ENCODE measurements at regions not wholly inside any gene's neighbourhood (a gene's known extent, or its start where the extent isn't known, plus 50 kb on each side); places are given as distances from the start of the nearest gene placed in this dataset.
"Not testable (repeated sequence)": the region's sequence is repeated elsewhere in the genome, so short reads cannot be mapped to it uniquely, and the experiment has no call there.

DNA sequence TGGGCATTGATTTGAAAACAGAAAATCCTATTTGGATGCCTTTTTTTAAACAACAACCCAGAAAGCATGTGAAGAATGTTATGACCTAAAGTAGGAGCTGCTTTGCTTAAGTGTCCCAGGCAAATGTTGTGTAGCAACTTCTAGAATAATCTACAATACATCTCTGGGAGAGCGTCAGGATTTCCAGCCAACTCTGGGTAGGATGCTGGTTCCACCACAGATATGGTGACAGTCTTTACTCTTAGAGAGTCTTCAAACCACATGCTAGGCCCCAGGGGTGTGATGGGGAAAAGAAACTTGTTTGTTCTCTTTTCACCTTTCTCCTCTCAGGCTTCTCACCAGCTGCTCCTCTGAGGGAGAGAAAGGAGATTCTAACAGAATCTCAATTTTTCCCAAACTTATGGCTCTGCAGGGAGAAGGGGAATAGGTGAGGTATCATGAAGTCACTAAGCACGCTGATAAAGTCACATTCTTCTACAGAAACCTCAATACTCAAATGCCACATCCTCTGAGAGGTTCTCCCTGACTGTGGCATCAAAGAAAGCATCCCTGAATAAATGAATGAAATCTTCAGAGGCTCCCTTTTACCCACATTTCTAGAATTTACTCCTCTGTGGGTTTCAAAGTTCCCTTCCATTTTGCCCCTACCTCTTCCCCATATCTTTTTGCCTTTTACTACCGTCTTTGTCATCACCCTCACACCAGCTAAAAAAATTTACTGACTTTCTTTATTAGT lies 171.6 kb upstream of the RAI2 start:
- no peak overlapping the region for H3K27ac ChIP-seq (ENCODE audit: low read length)
- no peak overlapping the region for H3K4me2 ChIP-seq (ENCODE audit: low read length)
- no peaks in the 10 kb centered on the region for H3K27me3 ChIP-seq (ENCODE audit: insufficient read depth, low read depth, low read length)
- H2AFZ ChIP-seq (ENCODE audit: low read depth, low read length) = no peak overlapping the region
- no peaks in the 10 kb centered on the region for H3K79me2 ChIP-seq (replicated peaks; ENCODE audit: insufficient read depth, low read length)
- H3F3A ChIP-seq (ENCODE audit: insufficient read depth, low read length, poor library complexity, severe bottlenecking) = no peaks in the 10 kb centered on the region
- H3K9me2 ChIP-seq (ENCODE audit: insufficient read depth, low read length) = no peaks in the 10 kb centered on the region
- H4K20me1 ChIP-seq (ENCODE audit: insufficient read depth) = no peaks in the 10 kb centered on the region
- H3K4me3 ChIP-seq (ENCODE audit: low read length) = no peak overlapping the region
- TF ChIP-seq TAF1 (IDR thresholded peaks at IDR 0.05; ENCODE audit: low read depth) (no peak), SMC3 (conservative IDR thresholded peaks at IDR 0.05; ENCODE audit: poor library complexity) (no peak), MXI1 (conservative IDR thresholded peaks at IDR 0.05; ENCODE audit: poor library complexity, severe bottlenecking) (no peak), RAD21 (conservative IDR thresholded peaks at IDR 0.05) (no peak), POLR2AphosphoS5 (IDR thresholded peaks at IDR 0.05) (no peak)
- TF ChIP-seq, protein P1, sequence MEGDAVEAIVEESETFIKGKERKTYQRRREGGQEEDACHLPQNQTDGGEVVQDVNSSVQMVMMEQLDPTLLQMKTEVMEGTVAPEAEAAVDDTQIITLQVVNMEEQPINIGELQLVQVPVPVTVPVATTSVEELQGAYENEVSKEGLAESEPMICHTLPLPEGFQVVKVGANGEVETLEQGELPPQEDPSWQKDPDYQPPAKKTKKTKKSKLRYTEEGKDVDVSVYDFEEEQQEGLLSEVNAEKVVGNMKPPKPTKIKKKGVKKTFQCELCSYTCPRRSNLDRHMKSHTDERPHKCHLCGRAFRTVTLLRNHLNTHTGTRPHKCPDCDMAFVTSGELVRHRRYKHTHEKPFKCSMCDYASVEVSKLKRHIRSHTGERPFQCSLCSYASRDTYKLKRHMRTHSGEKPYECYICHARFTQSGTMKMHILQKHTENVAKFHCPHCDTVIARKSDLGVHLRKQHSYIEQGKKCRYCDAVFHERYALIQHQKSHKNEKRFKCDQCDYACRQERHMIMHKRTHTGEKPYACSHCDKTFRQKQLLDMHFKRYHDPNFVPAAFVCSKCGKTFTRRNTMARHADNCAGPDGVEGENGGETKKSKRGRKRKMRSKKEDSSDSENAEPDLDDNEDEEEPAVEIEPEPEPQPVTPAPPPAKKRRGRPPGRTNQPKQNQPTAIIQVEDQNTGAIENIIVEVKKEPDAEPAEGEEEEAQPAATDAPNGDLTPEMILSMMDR (IDR thresholded peaks at IDR 0.05; ENCODE audit: poor library complexity, severe bottlenecking) = no peak
- no peak overlapping the region for H3K9ac ChIP-seq (ENCODE audit: low read length)
- no peaks in the 10 kb centered on the region for H3K36me3 ChIP-seq (ENCODE audit: insufficient read depth, low read length)
- no peaks in the 10 kb centered on the region for H3K9me3 ChIP-seq (ENCODE audit: low read length)

DNA sequence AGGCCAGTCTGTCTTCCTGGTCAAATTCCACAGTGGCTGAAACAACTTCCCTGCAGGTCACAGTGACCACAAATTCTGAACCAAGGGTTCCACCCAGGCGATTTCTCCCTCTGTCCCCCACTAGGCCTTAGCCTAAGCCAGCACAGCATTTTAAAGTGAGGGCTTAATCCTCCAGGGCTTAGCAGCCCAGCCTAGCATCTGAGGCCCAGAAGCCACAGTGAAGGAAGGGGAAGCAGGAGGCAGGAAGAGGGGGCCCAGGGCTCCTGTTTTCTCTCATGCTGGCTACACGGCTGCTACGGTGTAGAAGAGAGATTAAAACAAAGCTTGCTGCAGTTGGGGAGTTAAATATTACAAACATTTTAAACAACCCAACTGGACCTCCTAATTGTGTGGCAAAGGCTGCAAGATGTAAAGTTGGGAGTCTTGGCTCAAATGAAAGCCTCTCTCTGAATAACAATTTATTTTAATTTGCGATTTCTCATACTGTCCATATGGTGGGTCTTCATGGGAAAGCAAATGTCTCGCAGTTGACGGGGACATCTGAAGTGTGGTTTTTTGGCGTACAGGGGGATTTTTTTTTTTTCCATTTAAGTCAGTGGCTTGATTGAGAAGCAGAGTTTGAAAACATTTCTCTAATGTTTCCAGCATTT lies 170.8 kb upstream of the RAI2 start:
- H3F3A ChIP-seq (ENCODE audit: insufficient read depth, low read length, poor library complexity, severe bottlenecking) = no peaks in the 10 kb centered on the region
- no peaks in the 10 kb centered on the region for H3K79me2 ChIP-seq (replicated peaks; ENCODE audit: insufficient read depth, low read length)
- no peak overlapping the region for H3K4me2 ChIP-seq (ENCODE audit: low read length)
- no peak for TF ChIP-seq MXI1 (conservative IDR thresholded peaks at IDR 0.05; ENCODE audit: poor library complexity, severe bottlenecking)
- no peak for TF ChIP-seq EP300 (conservative IDR thresholded peaks at IDR 0.05; ENCODE audit: poor library complexity, severe bottlenecking)
- TF ChIP-seq SMC3 (conservative IDR thresholded peaks at IDR 0.05; ENCODE audit: poor library complexity) = no peak
- no peak for TF ChIP-seq RAD21 (conservative IDR thresholded peaks at IDR 0.05)
- TF ChIP-seq POLR2AphosphoS5 (IDR thresholded peaks at IDR 0.05) = no peak
- TF ChIP-seq EZH2 (IDR thresholded peaks at IDR 0.05; ENCODE audit: borderline replicate concordance, insufficient read depth, low read length, poor library complexity, severe bottlenecking) = no peak
- TF ChIP-seq, protein P1 (IDR thresholded peaks at IDR 0.05; ENCODE audit: poor library complexity, severe bottlenecking) = no peak
- TF ChIP-seq TAF1 (IDR thresholded peaks at IDR 0.05; ENCODE audit: low read depth) = no peak
- TF ChIP-seq, protein P2, sequence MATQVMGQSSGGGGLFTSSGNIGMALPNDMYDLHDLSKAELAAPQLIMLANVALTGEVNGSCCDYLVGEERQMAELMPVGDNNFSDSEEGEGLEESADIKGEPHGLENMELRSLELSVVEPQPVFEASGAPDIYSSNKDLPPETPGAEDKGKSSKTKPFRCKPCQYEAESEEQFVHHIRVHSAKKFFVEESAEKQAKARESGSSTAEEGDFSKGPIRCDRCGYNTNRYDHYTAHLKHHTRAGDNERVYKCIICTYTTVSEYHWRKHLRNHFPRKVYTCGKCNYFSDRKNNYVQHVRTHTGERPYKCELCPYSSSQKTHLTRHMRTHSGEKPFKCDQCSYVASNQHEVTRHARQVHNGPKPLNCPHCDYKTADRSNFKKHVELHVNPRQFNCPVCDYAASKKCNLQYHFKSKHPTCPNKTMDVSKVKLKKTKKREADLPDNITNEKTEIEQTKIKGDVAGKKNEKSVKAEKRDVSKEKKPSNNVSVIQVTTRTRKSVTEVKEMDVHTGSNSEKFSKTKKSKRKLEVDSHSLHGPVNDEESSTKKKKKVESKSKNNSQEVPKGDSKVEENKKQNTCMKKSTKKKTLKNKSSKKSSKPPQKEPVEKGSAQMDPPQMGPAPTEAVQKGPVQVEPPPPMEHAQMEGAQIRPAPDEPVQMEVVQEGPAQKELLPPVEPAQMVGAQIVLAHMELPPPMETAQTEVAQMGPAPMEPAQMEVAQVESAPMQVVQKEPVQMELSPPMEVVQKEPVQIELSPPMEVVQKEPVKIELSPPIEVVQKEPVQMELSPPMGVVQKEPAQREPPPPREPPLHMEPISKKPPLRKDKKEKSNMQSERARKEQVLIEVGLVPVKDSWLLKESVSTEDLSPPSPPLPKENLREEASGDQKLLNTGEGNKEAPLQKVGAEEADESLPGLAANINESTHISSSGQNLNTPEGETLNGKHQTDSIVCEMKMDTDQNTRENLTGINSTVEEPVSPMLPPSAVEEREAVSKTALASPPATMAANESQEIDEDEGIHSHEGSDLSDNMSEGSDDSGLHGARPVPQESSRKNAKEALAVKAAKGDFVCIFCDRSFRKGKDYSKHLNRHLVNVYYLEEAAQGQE (IDR thresholded peaks at IDR 0.05; ENCODE audit: borderline replicate concordance) = no peak
- H3K27ac ChIP-seq (ENCODE audit: low read length) = no peak overlapping the region
- no peaks in the 10 kb centered on the region for H3K9me2 ChIP-seq (ENCODE audit: insufficient read depth, low read length)
- H3K27me3 ChIP-seq (ENCODE audit: insufficient read depth, low read depth, low read length) = no peaks in the 10 kb centered on the region
- H3K9ac ChIP-seq (ENCODE audit: low read length) = no peak overlapping the region
- H3K36me3 ChIP-seq (ENCODE audit: insufficient read depth, low read length) = no peaks in the 10 kb centered on the region
- H3K9me3 ChIP-seq (ENCODE audit: low read length) = no peaks in the 10 kb centered on the region
- H4K20me1 ChIP-seq (ENCODE audit: insufficient read depth) = no peaks in the 10 kb centered on the region
- H2AFZ ChIP-seq (ENCODE audit: low read depth, low read length) = no peak overlapping the region
- no peak overlapping the region for H3K4me3 ChIP-seq (ENCODE audit: low read length)

DNA sequence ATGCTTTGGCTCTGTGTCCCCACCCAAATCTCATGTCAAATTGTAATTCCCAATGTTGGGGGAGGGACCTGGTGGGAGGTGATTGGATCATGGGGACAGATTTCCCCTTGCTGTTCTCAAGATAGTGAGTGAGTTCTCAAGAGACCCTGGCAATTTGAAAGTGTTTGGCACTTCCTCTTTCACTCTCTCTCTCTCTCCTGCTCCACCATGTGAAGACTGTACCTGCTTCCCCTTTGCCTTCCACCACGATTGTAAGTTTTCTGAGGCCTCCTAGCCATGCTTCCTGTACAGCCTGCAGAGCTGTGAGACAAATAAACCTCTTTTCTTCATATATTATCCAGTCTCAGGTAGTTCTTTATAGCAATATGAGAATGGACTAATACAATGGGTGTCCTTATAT lies 169.6 kb upstream of the RAI2 start:
- not testable (repeated sequence) for H3F3A ChIP-seq (ENCODE audit: insufficient read depth, low read length, poor library complexity, severe bottlenecking); H3K27ac ChIP-seq (ENCODE audit: low read length); H3K9ac ChIP-seq (ENCODE audit: low read length); H3K9me3 ChIP-seq (ENCODE audit: low read length); H3K4me3 ChIP-seq (ENCODE audit: low read length); H3K27me3 ChIP-seq (ENCODE audit: insufficient read depth, low read depth, low read length); H3K79me2 ChIP-seq (replicated peaks; ENCODE audit: insufficient read depth, low read length); H4K20me1 ChIP-seq (ENCODE audit: insufficient read depth); H3K36me3 ChIP-seq (ENCODE audit: insufficient read depth, low read length); H3K4me2 ChIP-seq (ENCODE audit: low read length); H2AFZ ChIP-seq (ENCODE audit: low read depth, low read length); H3K9me2 ChIP-seq (ENCODE audit: insufficient read depth, low read length)
